PC-3 (cell line): ENCODE measurements at regions not wholly inside any gene's neighbourhood (a gene's known extent, or its start where the extent isn't known, plus 50 kb on each side); places are given as distances from the start of the nearest gene placed in this dataset.

Experiments
- EZH2 ChIP-seq: fragments of 300-600 bp; sonication (generic); IDR thresholded peaks from one replicate; pipeline ENCODE4 v1.6.1; 2017; ENCODE audit warnings: antibody characterized with exemption, mild to moderate bottlenecking, low read length; ENCODE audit not compliant: unreplicated experiment
- EZH2phosphoT487 ChIP-seq: fragments of 300-600 bp; sonication (generic); IDR thresholded peaks from 2 replicates; pipeline ENCODE4 v1.6.1; 2018; ENCODE audit warnings: mild to moderate bottlenecking, antibody characterized with exemption, low read length, borderline replicate concordance
- TF ChIP-seq, protein P1 (sequence below): fragments of 300-600 bp; sonication (generic); conservative IDR thresholded peaks from 2 replicates; pipeline ENCODE4 v1.5.1; 2017; ENCODE audit warnings: antibody characterized with exemption, low read depth, mild to moderate bottlenecking, low read length

- TF ChIP-seq EZH2 (no peak), EZH2phosphoT487 (no peak)
- TF ChIP-seq, protein P1, sequence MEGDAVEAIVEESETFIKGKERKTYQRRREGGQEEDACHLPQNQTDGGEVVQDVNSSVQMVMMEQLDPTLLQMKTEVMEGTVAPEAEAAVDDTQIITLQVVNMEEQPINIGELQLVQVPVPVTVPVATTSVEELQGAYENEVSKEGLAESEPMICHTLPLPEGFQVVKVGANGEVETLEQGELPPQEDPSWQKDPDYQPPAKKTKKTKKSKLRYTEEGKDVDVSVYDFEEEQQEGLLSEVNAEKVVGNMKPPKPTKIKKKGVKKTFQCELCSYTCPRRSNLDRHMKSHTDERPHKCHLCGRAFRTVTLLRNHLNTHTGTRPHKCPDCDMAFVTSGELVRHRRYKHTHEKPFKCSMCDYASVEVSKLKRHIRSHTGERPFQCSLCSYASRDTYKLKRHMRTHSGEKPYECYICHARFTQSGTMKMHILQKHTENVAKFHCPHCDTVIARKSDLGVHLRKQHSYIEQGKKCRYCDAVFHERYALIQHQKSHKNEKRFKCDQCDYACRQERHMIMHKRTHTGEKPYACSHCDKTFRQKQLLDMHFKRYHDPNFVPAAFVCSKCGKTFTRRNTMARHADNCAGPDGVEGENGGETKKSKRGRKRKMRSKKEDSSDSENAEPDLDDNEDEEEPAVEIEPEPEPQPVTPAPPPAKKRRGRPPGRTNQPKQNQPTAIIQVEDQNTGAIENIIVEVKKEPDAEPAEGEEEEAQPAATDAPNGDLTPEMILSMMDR = no peak
Observed at GRCh38 chr7:41153268-41153667, 549.6 kb downstream of the INHBA start.
